Superior temporal gyrus (tissue), 1 donor: ENCODE measurements at regions not wholly inside any gene's neighbourhood (a gene's known extent, or its start where the extent isn't known, plus 50 kb on each side); places are given as distances from the start of the nearest gene placed in this dataset.

Experiments used
- DNase-seq: peaks from one replicate; pipeline ENCODE4 v3.0.0-alpha.2; 2016; ENCODE audit errors: extremely low spot score

DNA sequence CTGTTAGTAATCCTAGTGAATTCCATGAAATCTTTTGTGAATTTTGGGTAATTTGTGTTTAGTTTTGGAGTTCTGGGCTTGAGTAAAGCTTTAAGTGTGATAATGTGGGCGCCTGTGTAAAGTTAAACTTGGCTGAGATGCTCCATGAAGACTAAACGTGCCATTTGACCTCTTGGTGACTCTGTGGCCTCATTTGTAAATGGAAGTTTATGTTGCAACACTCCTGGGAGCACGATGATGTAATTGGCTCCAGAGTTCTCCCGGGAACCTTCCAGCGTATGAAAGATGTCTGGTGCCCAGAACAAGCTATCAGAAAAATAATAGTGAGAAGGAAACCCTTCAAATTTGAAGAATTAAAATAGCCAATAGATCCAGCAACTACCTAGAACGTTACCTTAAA lies 981.2 kb downstream of the TLE4 start:
- no peak for DNase-seq

DNA sequence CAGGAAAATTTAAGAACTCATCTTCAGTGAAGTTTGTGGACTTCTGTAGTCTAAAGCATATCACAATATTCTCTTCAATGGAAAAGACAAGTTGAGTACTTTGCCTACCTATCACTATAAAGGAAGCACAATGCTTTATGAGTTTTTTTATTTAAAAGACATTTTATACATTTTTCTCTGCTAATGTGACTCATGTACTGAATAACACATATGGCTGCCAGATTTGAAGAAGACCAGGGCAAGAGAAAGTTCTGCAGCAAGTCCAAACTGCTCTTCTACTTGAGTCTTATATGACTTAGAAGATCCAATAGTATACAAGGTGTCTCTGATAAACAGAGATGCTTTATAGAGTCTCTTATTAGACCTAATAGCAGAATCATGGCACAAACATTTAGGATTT lies 978.4 kb downstream of the TLE4 start:
- no peak for DNase-seq

DNA sequence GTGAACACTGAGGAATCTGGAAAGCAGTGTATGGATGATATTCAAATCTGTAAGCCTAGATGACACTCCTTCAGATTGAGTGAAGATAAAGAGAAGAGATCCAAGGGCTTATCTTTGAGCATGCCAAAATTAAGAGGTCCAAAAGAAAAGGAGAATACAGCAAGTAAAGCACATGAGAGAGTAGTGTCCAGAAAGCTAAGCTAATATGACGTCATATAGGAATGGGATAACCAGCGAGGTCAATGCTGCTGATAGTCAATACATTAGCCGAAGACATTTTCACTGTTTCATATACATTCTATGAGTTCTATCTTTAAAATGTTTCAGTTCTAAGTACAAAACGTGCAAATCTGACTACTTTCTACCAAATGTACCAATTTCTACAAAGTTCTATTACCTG lies 975.8 kb downstream of the TLE4 start:
- DNase-seq, result no peak

DNA sequence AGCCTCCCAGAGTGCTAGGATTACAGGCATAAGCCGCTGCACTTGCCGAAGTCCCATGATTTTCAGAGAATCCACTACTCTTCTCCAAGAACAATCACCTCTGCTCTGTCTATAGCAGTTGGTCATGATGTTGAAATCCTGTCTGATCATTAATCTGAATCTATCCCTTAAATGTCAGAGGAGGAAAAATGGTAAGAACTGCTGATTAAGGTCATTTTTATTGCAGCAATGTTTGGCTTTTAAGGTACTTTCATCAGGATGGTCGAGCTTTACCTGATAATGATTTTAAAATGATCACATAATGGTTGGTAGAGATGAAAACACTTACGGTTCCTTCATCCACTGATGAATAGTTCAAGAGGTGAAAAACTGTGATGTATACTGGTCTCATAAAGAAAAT lies 968.6 kb downstream of the TLE4 start:
- no peak for DNase-seq

DNA sequence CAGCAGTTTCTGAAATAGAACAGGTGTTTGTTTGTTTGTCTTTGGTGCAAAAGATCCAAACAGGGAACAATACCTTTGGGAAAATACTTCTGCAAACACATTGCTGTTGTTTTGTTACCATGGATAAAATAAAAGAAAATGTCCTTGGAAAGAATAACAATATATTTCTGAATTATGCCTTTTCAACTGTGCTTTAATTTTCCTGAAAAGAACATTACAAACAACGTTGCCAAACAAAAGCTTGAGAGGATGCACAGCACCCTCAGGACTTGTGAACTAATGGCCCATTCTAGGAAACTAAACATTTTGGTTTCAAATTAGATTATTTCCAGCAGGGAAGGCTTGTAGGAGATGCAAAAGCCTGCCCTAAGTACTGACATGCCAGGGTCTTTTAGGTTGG lies 967.2 kb downstream of the TLE4 start:
- no peak for DNase-seq

DNA sequence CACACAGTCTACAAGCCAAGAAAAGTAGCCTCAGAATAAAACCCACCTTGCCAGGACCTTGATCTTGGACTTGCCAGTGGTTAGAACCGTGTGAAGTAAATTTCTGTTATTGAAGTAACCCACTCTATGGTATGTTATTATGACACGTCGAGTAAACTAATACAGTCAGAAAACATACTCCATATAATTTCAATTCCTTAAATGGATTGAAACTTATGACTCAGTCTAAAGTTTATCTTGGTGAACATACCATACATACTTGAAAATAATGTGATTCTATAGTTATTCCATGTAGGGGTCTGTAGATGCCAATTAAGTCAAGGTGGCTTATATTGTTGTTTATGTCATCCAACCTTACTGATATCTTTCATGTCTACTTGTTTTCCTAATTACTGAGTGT lies 950.7 kb downstream of the TLE4 start:
- no peak for DNase-seq

DNA sequence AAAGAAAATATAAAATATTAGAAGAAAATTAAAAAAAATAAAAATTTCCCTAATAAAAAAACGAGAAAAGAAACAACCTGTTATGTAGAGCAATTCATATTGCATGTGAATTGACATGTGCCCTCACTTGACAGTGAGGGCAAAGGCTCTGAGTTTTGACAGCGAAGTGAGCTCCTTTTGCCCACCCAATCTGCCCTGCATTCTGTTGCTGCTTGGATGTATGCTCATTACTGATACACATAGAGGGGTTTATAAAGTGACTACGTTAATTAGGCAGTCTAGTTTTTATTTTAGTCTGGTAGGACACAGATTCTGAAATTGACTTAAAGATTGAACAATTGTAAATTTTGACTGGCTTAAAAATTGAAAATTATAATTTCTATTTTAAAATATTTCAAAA lies 949.4 kb downstream of the TLE4 start:
- no peak for DNase-seq

DNA sequence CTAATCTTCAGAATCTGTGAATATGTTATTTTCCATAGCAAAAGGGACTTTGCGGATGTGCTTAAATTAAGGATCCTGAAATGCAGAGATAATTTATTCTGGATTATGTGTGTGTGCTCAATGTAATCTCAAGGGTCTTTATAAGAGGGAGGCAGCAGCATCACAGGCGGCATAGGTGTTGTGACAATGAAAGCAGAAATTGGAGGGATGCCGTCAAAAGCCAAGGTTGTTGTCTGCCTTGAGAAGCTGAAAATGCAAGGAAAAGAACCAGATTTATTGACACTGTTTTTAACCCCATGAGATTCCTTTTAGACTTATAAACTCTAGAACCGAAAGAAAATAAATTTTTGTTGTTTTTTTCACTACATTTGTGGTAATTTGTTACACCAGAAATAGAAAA lies 948.5 kb downstream of the TLE4 start:
- DNase-seq, result no peak

DNA sequence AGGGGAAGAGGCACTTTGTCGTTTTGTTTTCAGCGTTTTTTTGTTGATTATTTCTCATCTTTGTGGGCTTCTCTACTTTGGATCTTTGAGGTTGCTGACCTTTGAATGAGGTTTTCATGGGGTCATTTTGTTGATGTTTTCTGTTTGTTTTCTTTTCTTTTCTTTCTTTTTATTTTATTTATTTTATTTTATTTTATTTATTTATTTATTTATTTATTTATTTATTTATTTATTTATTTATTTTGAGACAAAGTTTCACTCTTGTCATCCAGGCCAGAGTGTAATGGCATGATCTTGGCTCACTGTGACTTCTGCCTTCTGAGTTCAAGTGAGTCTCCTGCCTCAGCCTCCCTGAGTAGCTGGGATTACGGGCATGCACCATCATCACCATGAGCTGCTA lies 946.7 kb downstream of the TLE4 start:
- no peak for DNase-seq

DNA sequence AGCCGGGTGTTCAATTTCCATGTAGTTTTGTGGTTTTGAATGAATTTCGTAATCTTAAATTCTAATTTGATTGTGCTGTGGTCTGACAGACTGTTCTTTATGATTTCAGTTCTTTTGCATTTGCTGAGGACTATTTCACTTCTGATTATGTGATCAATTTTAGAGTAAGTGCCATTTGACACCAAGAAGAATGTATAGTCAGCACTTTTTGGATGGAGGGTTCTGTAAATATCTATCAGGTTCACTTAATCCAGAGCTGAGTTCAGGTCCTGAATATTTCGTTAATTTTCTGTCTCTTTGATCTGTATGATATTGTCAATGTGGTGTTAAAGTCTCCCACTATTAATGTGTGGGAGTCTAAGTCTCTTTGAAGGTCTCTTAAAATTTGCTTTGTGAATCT lies 944.9 kb downstream of the TLE4 start:
- no peak for DNase-seq

DNA sequence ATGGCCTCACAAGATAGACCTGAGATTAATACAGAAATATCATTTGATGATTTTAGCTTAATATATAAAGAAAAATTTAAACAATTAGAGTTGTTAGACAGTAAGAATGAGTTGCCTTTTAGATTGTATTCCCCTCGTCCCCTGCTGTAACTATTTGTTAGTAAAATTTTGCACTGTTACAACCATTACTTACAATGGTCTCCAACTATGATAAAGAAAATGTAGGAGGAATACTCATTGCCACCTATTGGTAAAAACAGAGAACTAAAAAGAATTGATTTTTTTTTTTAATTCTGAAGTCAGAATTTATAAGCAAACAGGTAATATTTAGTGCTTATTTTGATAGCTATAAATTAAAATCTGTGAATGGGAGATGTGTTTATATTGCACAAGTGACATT lies 937.6 kb downstream of the TLE4 start:
- DNase-seq, result no peak

DNA sequence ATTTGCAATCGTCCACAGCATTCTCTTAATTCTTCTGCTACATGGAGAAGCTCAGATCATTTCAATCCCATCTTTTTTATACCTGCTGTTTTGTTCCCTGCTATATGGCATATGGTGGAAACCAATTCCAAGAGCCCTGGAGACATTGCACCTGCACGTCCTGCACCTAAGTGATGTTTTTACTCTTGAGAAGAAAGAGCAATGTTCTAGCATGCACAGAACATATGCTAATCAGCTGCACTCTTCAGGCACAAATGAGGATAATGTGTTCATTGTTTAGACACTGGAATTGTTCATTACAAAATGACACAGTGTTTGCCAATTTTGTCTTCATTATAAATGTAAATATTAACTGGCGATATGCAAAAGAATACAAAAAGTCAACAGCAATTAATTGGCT lies 935.8 kb downstream of the TLE4 start:
- no peak for DNase-seq

DNA sequence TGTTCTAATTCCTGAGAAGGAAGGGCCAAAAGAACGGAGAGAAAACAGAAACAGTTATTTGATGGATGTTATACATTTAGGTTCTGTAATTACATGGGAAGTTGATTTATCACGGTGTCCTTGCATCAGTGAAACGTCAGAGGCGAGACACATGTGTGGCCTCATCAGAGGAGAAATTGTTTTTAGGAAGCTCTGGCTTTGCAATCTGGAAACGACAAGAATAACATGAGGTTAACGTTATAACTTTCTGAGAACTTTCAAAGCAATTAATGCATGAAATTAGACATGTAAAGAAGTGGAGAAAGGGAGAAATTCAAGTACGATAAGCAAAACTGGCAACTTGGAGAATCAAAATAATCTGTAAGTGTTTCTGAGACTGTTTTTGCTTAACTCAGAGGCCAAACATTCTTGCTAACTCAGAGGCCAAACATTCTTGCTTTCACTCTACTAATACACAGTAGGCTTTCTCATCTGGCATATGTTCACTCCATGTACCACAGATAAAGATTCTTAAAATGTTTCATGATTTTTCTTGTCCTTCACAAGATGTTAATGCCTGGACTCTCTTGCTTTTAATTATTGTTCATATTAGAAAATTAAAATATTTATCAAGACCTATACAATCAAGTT lies 933.0 kb downstream of the TLE4 start:
- DNase-seq, result no peak

DNA sequence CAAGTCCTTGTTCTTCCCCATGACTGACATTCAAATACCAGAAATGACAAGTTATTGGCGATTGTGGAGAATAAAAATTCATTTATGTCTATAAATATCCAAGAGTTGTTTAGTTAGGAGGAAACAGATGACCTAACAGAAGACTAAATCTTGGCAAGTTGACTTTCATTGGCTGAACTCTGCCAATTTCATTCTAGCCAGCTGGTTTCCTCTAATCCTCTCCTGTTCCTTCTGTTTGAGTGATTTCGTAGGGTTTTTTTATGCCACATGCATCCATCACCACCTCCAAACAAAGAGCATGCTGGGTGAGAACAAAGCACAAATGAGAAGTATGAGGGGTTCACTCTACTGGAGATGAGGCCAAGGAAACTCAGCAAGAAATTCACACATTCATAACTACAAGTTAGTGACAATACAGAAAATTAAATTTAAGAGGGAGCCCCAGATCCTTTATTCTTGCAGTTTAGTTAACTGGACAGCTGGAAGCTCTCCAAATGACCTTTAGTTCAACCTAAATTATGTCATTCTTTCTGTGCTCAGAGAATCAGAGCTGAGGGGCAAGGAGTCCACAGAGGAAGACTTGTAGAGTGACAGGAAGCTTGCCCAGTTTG lies 932.0 kb downstream of the TLE4 start:
- DNase-seq, result no peak

DNA sequence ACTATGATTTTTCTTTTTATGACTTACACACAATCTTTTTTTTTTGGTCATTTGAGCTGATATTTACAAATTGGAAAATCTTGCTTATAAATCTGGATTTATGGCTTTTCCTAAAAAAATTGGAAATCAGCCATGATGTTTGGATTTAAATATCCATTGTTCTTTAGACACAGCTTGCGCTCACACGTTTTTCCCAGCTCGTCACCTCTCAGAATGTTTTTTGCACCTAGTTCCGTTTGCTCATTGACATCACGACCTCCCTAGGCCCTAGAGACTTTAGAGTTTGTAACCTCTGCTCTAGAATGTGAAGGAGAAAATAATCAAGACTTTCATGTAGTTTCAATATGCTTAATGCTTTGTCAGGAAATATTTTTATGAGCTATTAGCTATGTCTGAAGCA lies 930.5 kb downstream of the TLE4 start:
- no peak for DNase-seq

DNA sequence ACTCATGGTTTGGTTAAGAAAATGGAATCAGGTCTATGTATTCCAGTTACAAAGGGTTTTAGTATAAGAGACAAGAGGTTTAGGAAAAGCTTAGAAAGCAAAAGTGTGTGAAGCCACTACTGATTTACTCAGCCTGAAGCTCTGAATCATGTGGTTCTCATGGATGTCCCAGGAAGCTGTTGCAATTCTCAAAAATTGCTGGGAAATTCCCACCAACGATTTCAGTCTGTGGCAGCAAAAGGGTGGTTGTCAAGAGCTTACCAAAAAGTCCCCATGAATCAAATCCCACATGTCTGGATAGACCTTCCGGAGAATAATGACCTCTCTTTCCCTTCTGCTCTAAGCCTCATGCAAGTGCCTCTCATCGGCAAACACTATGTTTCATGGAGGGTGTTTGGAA lies 929.9 kb downstream of the TLE4 start:
- no peak for DNase-seq

DNA sequence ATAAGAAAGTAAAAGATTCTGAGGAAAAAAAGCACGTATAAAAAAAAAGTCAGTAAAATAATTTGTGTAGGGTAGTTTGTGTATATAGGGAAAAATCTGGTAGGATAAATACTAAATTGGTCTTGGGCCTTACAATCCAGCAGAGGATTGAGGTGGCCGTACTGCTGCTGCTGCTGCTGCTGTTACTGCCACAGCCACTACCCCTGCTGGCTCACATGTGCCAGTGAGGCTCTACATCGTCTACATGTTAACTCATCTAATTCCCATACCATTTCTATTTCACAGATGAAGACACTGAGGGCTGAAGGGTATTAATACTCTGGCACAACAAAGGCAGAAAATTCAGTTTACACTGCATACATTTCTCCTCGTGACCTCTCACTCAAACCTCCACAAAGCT lies 928.5 kb downstream of the TLE4 start:
- no peak for DNase-seq

DNA sequence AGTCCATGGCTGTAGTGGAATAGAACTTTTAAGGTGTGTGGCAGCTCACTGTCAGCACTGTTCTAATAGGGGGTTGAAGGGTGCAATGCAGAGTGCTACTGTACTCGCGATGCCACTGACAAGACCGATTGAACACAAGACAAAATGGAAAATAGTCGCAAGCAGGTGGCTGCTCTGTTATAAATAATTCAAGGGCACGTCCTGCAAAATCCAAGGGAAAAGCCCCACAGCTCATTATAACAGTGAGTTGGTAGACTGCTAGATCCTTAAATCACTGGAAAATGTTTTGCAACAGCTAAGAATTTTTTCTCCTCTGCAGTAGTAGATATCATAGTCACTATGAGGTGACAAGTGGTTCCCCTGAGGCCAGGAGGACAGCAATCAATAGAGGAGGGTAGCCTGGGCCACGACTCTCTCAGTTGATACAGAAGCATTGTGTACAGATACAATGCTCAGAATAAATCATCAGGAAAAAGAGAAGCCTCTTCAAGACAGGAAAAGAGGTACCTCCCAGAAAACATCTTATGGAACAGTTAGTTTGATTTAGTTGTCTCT lies 926.3 kb downstream of the TLE4 start:
- DNase-seq, result no peak

DNA sequence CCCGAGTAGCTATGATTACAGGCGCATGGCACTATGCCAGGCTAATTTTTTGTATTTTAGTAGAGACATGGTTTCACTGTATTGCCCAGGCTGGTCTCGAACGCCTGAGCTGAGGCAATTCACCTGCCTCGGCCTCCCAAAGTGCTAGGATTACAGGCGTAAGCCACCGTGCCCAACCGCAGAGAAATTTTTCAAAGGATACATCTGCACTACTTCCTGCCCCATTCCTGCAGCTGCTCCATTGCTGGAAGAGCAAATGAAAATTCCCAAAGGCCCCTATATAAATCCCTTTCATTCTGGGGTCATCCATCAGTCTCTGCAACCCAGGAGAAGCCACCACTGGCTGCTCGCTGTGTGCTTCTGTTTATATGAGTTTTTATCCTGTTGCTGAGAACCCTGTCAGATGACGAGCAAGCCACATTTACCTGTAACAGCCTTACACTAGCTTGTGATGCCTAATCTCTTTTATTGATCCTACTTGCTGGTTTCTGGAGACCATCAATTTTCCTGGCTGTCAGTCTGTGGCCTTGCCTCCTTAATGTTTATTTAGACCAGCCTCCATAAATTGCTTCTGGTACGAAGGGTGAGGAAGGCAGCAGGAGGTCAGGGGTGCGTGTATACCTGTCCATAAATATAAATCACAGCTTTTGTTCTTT lies 925.3 kb downstream of the TLE4 start:
- no peak for DNase-seq

DNA sequence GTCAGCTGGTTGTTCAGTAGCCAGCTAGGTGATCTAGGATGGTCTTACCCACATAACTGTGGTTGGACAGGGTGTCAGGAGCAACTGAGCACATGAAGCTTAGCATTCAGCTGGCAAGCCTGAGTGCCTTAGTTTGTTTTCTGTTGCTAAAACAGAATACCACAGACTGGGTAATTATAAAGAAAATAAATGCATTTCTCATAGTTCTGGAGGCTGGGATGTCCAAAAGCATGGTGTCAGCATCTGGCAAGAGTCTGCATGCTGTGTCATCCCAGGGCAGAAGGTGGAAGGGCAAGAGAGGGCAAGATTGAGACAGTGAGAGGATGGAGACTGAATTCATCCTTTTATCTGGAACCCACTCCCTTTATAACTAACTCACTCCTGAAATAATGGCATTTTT lies 921.5 kb downstream of the TLE4 start:
- no peak for DNase-seq

DNA sequence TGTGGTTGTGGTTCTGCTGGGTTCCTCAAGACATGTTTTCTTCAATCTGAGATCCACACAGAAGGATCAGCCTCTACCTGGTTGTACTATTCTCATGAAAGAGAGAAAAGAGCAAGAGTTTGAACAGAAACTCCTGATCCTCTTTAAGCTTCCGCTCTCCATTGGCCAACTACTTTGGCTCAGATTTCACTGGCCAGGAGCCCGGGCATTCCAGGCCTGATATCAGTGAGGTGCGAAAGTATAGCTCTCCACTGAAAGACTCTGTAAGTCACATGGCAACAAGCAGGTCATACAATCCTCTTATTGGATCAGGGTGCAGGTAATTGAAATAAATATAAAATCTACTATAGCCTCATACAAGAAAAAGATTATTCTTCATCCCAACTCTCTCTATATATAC lies 920.5 kb downstream of the TLE4 start:
- DNase-seq, result no peak

DNA sequence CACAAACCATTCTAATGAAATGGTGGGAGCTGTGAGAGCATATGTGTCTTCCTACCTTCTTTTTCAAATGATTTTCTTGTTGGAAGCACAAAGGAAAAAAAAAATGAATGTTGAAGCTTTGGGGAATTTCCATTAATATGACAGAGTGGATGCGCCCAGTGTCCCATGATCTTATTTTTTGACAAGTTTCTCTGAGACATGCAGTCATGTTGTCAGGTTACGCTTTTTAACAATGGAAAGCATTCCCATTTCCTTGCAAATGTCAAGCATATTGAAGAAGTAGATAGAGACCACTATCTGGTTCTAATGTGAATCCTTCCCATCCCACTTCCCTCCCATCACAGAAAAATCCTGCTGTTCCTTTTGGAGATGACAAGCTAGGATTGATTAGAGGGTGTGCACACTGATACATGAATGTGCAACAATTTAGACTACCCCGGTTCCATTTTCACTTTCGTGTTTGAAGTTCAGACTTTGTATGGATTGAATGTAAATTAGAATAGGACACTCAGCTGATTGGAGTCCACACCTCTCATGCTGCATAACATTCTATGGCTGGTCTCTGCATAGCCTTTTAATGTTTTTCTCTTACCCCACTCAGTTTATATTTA lies 919.4 kb downstream of the TLE4 start:
- no peak for DNase-seq

DNA sequence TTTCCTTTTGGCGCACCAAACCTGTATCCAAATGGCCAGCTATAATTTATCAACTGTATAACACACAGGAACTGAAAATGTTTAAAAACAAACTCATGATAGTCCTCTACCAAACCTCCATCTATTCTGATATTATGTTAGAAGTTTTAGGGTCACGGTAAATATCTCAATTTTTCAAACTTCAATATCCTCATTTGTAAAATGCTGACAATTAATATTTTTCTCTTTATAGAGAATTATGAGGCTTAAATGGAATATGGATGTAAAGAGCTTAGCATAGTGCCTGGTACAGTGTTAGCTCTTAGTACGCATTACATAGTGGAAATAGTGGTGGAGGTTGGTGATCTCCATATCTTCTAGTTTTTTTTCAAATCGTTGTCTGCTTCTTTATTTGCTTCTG lies 917.6 kb downstream of the TLE4 start:
- DNase-seq, result no peak
